ENCODE measurements at regions not wholly inside any gene's neighbourhood (a gene's known extent, or its start where the extent isn't known, plus 50 kb on each side); places are given as distances from the start of the nearest gene placed in this dataset.
"Not testable (repeated sequence)": the region's sequence is repeated elsewhere in the genome, so short reads cannot be mapped to it uniquely, and the experiment has no call there.

DNA sequence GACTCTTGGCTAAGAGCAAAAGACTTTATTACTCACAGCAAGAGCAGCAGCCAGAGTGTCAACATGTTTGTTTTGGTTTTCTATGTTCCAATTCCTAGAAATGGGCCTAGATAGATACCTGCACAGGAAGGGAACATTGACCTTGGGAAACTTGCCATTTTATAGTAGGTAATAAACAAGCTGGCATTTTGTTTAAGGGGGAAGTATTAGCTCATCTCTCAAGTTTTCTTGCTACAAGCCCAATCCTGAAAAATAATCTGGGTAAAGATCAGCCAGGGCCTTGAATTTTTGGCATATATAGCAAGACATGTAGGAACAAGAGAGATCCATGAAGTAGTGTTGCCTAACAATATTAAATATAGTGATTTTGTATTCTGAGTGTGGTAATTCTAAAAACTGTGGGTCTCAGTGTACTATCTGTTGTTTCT is 51.4 kb upstream of the RGL1 start:
- DNase-seq = no peak

- DNase-seq = no peak
These were observed 60.6 kb upstream of the RGL1 start for GRCh38 chr1:183744132-183744913.

DNA sequence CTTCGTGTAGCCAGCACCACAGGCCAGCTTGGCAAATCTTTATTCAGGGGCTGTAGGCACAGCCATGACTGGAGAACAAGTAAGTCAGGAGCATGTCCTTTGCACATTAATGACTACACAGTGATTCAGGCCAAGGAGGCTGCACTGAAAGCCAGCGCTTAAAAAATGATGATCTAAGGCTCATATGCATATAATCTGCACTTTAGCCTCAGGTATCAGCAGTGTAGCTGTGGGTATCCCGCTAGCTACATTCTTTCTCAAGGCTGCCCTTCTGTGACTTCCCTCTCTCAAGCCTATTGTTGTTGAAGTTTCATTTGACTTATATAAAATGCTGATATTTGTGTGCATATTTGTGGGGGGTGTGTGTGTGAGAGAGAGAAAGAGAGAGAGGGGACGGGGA is 62.6 kb upstream of the RGL1 start:
- DNase-seq = no peak

DNA sequence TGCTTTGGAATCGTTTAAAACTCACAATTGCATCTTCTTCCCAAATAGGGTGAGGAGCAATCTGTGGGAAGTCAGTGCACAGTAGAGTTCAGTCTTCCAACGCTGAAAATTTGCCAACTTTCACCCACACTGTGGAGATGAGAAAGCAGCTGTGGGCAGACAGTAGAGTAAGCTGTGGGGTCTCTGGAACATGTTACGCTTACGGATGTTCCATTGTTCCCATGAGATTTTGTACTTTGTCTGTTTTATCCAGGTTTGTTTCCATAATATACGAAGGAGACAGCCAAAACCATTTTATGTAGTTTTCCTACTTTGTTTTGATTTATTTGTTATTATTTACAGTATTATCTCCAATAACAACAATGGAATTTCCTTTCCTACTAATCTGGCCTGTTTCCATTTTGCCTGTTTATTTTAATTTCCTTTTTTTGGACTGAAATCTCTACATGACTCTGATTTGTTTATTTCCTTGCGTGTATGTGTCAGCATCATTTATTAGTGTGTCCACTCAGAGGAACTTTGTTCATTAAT is 65.1 kb upstream of the RGL1 start:
- peak in 4 of 56 donors; percentile 4 to 7 (median 5) for DNase-seq

DNA sequence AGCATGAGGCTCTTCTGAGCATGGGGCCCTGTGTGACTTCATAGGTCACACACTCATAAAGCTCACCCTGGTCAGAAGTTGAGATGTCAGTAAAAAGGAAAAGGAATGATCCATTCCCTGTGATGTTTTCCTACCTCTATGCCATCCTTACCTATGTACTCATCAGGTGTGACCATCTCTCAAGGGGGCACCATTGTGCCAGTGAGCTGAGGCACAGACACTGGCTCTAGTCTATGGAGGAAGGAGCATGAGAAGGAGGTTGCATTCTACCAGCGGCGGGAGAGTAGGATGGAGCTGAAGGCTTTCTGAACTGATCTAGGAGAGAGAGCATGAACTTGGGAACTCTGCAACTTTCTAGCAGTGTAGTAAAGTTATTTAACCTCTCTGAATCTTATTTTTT is 65.8 kb upstream of the RGL1 start:
- DNase-seq = no peak

DNA sequence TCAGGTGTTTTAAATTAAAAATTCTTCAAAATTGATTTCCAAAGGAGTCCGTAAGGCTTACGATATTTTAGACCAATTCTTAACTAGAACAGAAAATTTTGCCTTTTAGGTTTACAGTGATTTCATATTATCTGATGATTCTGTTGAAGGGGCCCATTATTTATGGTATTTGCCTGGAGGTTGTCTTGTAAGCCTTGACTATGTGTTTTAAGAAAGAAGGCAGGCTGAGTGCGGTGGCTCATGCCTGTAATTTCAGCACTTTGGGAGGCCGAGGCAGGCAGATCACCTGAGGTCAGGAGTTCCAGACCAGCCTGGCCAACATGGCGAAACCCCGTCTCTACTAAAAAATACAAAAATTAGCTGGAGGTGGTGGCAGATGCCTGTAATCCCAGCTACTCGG is 67.0 kb upstream of the RGL1 start:
- DNase-seq = not testable (repeated sequence)

GRCh38 chr1:183736343-183736742 is 68.6 kb upstream of the RGL1 start:
- DNase-seq = no peak

DNA sequence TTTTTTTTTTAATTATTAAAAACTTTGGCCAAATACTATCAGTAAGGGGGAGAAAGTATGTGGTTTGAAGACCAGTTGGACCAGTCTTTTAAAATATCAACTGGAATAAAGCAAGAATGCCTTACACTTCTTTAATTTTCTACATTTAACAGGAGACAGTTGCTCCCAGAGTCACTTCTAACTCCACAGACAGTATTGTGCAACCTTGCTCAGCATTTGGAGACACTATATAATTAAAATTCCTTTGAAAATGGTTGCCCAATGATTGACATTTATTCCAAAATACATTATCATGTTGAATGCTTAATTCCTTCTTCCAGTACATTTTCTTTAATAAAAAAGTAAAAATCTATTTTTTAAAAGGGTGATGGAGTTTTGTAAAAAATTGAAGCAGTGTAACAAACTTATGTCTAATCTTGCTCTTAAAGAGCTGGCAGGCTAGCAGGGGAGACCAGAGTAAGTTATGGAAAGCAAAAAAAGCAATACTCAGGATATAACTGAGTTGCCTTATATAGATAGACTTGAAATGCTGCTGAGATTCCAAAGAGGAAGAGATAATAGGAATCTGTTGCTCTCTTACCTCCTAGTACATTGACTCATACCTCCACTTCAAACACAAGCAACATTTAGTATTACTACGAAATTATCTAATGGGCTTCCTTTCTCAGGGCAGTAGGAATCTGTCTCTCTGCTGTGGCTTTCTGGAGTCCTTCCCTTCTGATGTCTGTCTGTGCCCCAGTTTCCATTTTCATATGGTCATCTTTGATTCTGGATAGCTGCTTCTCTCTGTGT is 69.7 kb upstream of the RGL1 start:
- no peak for DNase-seq

- DNase-seq = peak in 26 of 56 donors; percentile 1 to 54 (median 22)
These were observed 70.3 kb upstream of the RGL1 start for GRCh38 chr1:183734543-183735036.

DNA sequence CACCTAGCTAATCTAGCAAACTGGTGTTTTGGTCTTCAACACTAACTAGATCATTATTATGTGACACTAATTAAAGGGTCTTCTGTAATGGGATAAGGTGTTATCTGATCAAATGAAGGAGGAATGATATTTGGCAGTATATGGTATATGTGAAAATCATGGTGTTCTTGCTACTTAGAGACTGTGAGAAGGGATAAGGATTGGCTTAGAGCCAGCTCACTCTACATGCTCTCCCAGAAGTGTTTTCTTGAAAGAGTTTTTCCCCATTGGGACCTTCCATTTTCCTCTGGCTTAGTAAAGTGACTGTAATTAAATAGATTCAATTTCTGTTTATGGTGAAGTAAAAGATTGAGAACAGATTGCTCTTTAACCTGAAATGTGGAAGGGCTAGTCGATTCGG is 71.2 kb upstream of the RGL1 start:
- DNase-seq = no peak

DNA sequence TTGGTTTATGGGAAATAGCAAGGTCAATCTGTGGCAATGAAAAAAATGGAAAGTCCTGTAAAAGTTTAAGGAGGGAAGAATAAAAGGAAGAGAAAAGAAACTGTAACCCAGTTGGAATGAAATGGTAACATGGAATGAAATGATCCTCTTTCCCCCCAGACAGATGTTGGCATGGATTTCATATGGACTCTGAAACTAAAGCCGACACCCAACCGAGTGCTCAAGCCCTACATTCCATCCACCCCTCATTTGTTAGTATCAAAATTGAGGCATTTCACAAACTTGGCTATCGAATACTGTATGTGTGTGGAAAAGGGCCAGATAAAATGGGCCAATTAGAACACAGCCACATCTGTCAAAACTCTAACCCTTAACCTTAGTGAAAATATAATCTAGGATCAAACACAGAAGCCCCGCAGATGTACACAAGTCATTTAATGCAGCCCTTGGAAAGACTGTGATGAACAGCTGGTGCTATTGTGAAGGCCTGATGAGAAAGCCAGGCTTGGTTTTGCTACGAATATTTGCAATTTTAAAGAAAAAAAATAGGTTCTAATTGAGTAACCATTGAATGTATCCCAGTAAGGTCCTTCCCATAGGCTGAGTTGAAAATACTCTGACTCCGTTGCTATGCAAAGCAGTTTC is 72.6 kb upstream of the RGL1 start:
- no peak for DNase-seq

- DNase-seq = no peak
These were observed 73.9 kb upstream of the RGL1 start for GRCh38 chr1:183730886-183731573.

DNA sequence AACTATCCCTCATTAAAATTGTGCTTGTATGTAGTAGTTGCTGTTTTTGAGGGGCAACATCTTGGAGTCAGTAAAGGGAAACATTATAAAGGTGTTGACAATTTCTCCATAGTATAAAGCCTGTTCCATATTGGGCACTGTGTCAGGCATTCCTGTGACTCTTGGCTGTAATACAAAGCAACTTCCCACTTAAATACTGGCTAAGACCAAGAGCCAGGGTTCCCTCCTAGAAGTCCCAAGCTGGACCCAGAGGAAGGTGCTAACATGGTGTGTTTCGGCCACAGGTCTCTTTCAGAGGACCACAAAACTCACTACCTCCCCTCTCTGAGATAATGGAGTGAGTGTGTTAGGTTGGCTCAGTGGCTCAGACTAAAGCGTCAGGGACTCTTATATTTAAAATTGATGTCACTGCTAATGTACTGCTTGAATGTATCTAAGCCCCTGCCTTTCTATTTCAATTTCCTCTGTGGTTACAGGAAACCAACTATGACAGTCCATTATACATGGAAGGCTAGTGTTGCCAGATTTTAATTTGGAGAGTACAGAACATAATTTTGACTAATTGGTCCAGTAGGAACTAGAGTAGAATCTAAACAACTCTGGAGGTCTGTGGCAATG is 74.7 kb upstream of the RGL1 start:
- DNase-seq = no peak

DNA sequence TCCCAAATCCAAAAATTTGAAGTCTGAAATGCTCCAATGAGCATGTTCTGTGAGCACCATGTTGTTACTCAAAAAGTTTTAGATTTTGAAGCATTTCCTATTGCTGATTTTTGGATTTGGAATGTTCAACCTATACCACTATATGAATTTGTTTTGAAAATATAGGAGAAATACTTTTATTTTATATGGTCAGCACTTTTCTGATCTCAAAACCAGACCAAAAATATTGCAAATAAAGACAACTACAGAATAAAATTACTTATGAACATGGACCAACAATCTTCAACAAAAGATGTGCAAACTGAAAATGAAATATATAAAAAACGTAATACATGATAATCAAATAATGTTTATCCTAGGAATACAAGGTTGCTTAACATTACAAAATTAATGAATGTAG is 73.7 kb upstream of the APOBEC4 start:
- DNase-seq = no peak

GRCh38 chr1:183724350-183725042 is 71.4 kb upstream of the APOBEC4 start:
- no peak for DNase-seq

- DNase-seq = no peak
These were observed 70.5 kb upstream of the APOBEC4 start for GRCh38 chr1:183723571-183723970.

DNA sequence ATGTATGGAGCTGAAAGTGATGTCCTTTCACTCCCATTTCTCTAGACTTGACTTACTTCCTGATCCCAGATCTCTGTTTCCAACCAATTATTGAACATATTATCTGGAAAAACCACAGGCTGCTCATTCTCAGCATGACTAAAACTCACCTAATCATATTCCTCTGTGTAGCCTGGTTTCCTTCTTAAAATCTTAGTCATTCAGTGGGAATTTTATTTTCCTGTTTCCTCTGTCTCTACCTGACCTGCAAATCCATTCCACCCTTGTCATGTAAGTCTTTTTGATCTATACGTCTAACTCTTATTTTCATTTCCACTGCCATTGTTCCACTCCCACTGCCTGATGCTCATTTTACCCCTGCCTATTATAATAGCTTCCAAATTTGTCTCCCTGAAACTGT is 67.9 kb upstream of the APOBEC4 start:
- DNase-seq = no peak

DNA sequence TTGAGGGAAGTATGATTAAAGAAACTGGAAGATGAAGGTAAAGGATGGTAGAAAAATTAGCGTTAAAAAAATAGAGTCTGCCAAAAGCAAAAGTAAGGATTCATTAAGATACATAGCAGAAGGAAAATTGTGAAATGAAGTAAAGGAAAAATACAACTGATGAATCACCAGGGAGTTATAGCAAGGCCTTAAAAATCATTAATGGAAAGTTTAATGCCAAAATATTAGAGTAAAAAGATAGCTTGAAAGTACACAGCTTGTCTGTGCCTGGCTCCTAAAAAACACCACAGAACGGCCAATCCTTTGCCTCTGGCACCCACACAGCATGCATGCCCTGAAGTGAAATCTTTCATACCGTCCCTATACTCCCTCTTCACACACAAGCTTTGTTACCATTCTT is 66.9 kb upstream of the APOBEC4 start:
- DNase-seq = no peak

DNA sequence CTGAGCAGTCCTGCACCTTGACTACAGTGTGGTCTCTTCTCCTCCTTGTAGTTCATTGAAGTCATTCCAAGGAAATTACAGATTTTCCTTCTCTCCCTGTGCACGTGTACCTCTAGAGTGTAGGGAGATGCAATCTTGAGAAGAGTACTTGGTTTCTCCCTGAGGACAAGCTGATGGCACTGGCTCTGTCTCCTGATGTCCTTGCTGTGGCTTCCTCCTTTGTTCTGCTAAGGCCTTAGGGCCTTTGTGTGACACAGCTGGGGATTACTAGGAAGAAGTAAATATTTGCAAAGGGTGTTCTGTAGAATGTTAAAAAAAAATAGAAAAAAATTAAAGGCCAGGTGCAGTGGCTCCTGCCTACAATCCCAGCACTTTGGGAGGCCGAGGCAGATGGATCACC is 66.2 kb upstream of the APOBEC4 start:
- DNase-seq = no peak

GRCh38 chr1:183716286-183716685 is 63.2 kb upstream of the APOBEC4 start:
- DNase-seq = no peak
